PC-3 (cell line): ENCODE measurements at regions not wholly inside any gene's neighbourhood (a gene's known extent, or its start where the extent isn't known, plus 50 kb on each side); places are given as distances from the start of the nearest gene placed in this dataset.
"Not testable (repeated sequence)": the region's sequence is repeated elsewhere in the genome, so short reads cannot be mapped to it uniquely, and the experiment has no call there.

Source experiments
- ATAC-seq: fragments of 200-7000 bp; cut with Tn5 transposase; 2 replicates; pipeline ENCODE4 v1.9.1; 2020; ENCODE audit warnings: mild to moderate bottlenecking, moderate library complexity
- BruUV-seq: library from RNA; stranded (reverse); fragments of 400-500 nt; replicated peaks from 2 replicates; lab custom pipeline; 2021; lab: Mats Ljungman, UMichigan
- CTCF ChIA-PET: fragments of 300-600 bp; sonication (Branson Sonifier 250); formaldehyde crosslinking; loops from one replicate; lab custom pipeline; 2022; ENCODE audit warnings: antibody characterized with exemption; lab: Charles Lee
- POLR2A ChIA-PET: fragments of 300-600 bp; sonication (Branson Sonifier 250); formaldehyde crosslinking; loops from one replicate; lab custom pipeline; 2022; ENCODE audit warnings: antibody characterized with exemption; ENCODE audit not compliant: unreplicated experiment; lab: Charles Lee
- DNase-seq: peaks from one replicate; pipeline ENCODE4 v3.0.0-alpha.2; 2015
- H2AFZ ChIP-seq: fragments of 300-600 bp; sonication (generic); 2 replicates; pipeline ENCODE4 v1.6.0; 2016; ENCODE audit warnings: antibody characterized with exemption, low read length
- H3F3A ChIP-seq: fragments of 300-600 bp; sonication (generic); one replicate; pipeline ENCODE4 v1.6.0; 2017; ENCODE audit warnings: antibody characterized with exemption, low read length, control low read depth, mild to moderate bottlenecking; ENCODE audit not compliant: unreplicated experiment
- H3K27ac ChIP-seq: fragments of 300-600 bp; sonication (generic); 2 replicates; pipeline ENCODE4 v1.5.1; 2016; ENCODE audit warnings: mild to moderate bottlenecking, low read length
- H3K27me3 ChIP-seq: fragments of 300-600 bp; sonication (generic); 2 replicates; pipeline ENCODE4 v1.6.1; 2016; ENCODE audit warnings: low read length, mixed read lengths
- H3K36me3 ChIP-seq: fragments of 300-600 bp; sonication (generic); 2 replicates; pipeline ENCODE4 v1.6.1; 2016; ENCODE audit warnings: low read depth, mixed run types, low read length, mixed read lengths
- H3K4me1 ChIP-seq: fragments of 300-600 bp; sonication (generic); 2 replicates; pipeline ENCODE4 v1.5.1; 2016; ENCODE audit warnings: low read length; ENCODE audit not compliant: insufficient read depth
- H3K4me2 ChIP-seq: fragments of 300-600 bp; sonication (generic); 2 replicates; pipeline ENCODE4 v1.6.0; 2016; ENCODE audit warnings: low read length
- H3K4me3 ChIP-seq: fragments of 300-600 bp; sonication (generic); 2 replicates; pipeline ENCODE4 v1.5.1; 2016; ENCODE audit warnings: mild to moderate bottlenecking, low read length, mixed read lengths
- H3K79me2 ChIP-seq: fragments of 300-600 bp; sonication (generic); 2 replicates; pipeline ENCODE4 v1.6.1; 2017; ENCODE audit warnings: low read length, mixed read lengths
- H3K9ac ChIP-seq: fragments of 300-600 bp; sonication (generic); 2 replicates; pipeline ENCODE4 v1.6.0; 2016; ENCODE audit warnings: mild to moderate bottlenecking, low read length
- H3K9me2 ChIP-seq: fragments of 300-600 bp; sonication (generic); replicated peaks from 2 replicates; pipeline ENCODE4 v1.6.1; 2016; ENCODE audit warnings: mixed run types, low read length, mixed read lengths
- H3K9me3 ChIP-seq: fragments of 300-600 bp; sonication (generic); 2 replicates; pipeline ENCODE4 v1.6.1; 2016; ENCODE audit warnings: low read length, mixed read lengths
- H4K20me1 ChIP-seq: fragments of 300-600 bp; sonication (generic); 2 replicates; pipeline ENCODE4 v1.6.1; 2016; ENCODE audit warnings: low read length, mixed read lengths
- EZH2 ChIP-seq: fragments of 300-600 bp; sonication (generic); IDR thresholded peaks from one replicate; pipeline ENCODE4 v1.6.1; 2017; ENCODE audit warnings: antibody characterized with exemption, mild to moderate bottlenecking, low read length; ENCODE audit not compliant: unreplicated experiment
- EZH2phosphoT487 ChIP-seq: fragments of 300-600 bp; sonication (generic); IDR thresholded peaks from 2 replicates; pipeline ENCODE4 v1.6.1; 2018; ENCODE audit warnings: mild to moderate bottlenecking, antibody characterized with exemption, low read length, borderline replicate concordance
- intact Hi-C: fragments of 100-400 bp; cut with micrococcal nuclease; formaldehyde crosslinking; loops from 2 replicates; pipeline ENCODE4 v1.9.0; 2023
- TF ChIP-seq, protein P1 (sequence below): fragments of 300-600 bp; sonication (generic); conservative IDR thresholded peaks from 2 replicates; pipeline ENCODE4 v1.5.1; 2017; ENCODE audit warnings: antibody characterized with exemption, low read depth, mild to moderate bottlenecking, low read length

GRCh38 chr10:53331460-53331859 is 558.9 kb upstream of the MBL2 start:
- Histone ChIP-seq H3K27ac (no peak overlapping the region), H3K4me2 (no peak overlapping the region), H3K9me2 (no peaks in the 10 kb centered on the region), H3K9ac (no peak overlapping the region), H2AFZ (no peak overlapping the region), H4K20me1 (no peaks in the 10 kb centered on the region), H3K9me3 (peaks cover 17% of the 10 kb centered on the region), H3K79me2 (no peaks in the 10 kb centered on the region), H3K4me1 (peaks cover 5% of the 10 kb centered on the region; the same call in 1 of the 2 replicates), H3F3A (no peaks in the 10 kb centered on the region), H3K27me3 (no peaks in the 10 kb centered on the region), H3K36me3 (no peaks in the 10 kb centered on the region), H3K4me3 (no peak overlapping the region)
- no peak for ATAC-seq
- no TSS peak for BruUV-seq
- CTCF ChIA-PET = no interaction called here
- TF ChIP-seq EZH2phosphoT487 = no peak
- no peak for TF ChIP-seq EZH2
- TF ChIP-seq, protein P1, sequence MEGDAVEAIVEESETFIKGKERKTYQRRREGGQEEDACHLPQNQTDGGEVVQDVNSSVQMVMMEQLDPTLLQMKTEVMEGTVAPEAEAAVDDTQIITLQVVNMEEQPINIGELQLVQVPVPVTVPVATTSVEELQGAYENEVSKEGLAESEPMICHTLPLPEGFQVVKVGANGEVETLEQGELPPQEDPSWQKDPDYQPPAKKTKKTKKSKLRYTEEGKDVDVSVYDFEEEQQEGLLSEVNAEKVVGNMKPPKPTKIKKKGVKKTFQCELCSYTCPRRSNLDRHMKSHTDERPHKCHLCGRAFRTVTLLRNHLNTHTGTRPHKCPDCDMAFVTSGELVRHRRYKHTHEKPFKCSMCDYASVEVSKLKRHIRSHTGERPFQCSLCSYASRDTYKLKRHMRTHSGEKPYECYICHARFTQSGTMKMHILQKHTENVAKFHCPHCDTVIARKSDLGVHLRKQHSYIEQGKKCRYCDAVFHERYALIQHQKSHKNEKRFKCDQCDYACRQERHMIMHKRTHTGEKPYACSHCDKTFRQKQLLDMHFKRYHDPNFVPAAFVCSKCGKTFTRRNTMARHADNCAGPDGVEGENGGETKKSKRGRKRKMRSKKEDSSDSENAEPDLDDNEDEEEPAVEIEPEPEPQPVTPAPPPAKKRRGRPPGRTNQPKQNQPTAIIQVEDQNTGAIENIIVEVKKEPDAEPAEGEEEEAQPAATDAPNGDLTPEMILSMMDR = no peak
- intact Hi-C loops = no loop called here
- no peak for DNase-seq
- POLR2A ChIA-PET = no interaction called here

GRCh38 chr10:53326401-53327305 is 554.1 kb upstream of the MBL2 start:
- BruUV-seq, H3K9ac ChIP-seq, H4K20me1 ChIP-seq, DNase-seq, H3K9me3 ChIP-seq, H3K27me3 ChIP-seq, H3K4me3 ChIP-seq, H3K36me3 ChIP-seq, H2AFZ ChIP-seq, H3K4me2 ChIP-seq, H3K27ac ChIP-seq, H3K9me2 ChIP-seq, H3K79me2 ChIP-seq, ATAC-seq, H3F3A ChIP-seq: not testable (repeated sequence)
- intact Hi-C loops = loop anchor here (5.0 kb wide), 1 partner anchor 106 kb away; no protein-coding TSS in a partner anchor
- ChIA-PET CTCF (interaction anchor here (1.1 kb wide), 1 partner anchor 508 kb away, joined by 3 read pairs; no protein-coding TSS in a partner anchor), POLR2A (interaction anchor here (0.5 to 0.6 kb wide), 3 partner anchors 10 to 382 kb away, joined by 5 to 8 read pairs (median 6); no protein-coding TSS in a partner anchor)
- peaks cover 23% of the 10 kb centered on the region for H3K4me1 ChIP-seq

GRCh38 chr10:53325066-53325465 is 552.5 kb upstream of the MBL2 start:
- TF ChIP-seq, protein P1 = no peak
- TF ChIP-seq EZH2 = no peak
- TF ChIP-seq EZH2phosphoT487 = no peak
- peak overlapping the region; percentile 5; the same call in 1 of the 2 replicates for H3K27ac ChIP-seq
- no peaks in the 10 kb centered on the region for H3K9me3 ChIP-seq
- ATAC-seq = peak; percentile 97
- peak overlapping the region; percentile 34 for H3K4me2 ChIP-seq
- no peaks in the 10 kb centered on the region for H3F3A ChIP-seq
- POLR2A ChIA-PET = no interaction called here
- BruUV-seq = no TSS peak
- no peaks in the 10 kb centered on the region for H4K20me1 ChIP-seq
- no peak overlapping the region for H3K9ac ChIP-seq
- H3K4me3 ChIP-seq = no peak overlapping the region
- peaks cover 18% of the 10 kb centered on the region for H3K4me1 ChIP-seq
- H3K9me2 ChIP-seq = no peaks in the 10 kb centered on the region
- no peak overlapping the region for H2AFZ ChIP-seq
- peak; percentile 98 for DNase-seq
- intact Hi-C loops = loop anchor here (2.0 to 5.0 kb wide), 2 partner anchors 107 to 274 kb away; no protein-coding TSS in a partner anchor
- no peaks in the 10 kb centered on the region for H3K27me3 ChIP-seq
- no peaks in the 10 kb centered on the region for H3K36me3 ChIP-seq
- no peaks in the 10 kb centered on the region for H3K79me2 ChIP-seq
- CTCF ChIA-PET = no interaction called here
